GM18858 (cell line): ENCODE measurements at regions not wholly inside any gene's neighbourhood (a gene's known extent, or its start where the extent isn't known, plus 50 kb on each side); places are given as distances from the start of the nearest gene placed in this dataset.
A peak's percentile ranks its signal among the peaks of the same experiment; 100 is the strongest.
"Not testable (repeated sequence)": the region's sequence is repeated elsewhere in the genome, so short reads cannot be mapped to it uniquely, and the experiment has no call there.

Source experiments
- ATAC-seq: cut with Tn5 transposase; IDR thresholded peaks from one replicate; pipeline ENCODE4 v1.9.1; 2021; ENCODE audit not compliant: unreplicated experiment

- no peak for ATAC-seq
Measured at GRCh38 chr6:1445650-1446330, 56.4 kb downstream of the FOXF2 start.

- no peak for ATAC-seq
Measured at GRCh38 chr6:1449896-1450295, 60.5 kb downstream of the FOXF2 start.

GRCh38 chr6:1453024-1453423 is 63.6 kb downstream of the FOXF2 start:
- ATAC-seq: no peak

GRCh38 chr6:1456816-1457215 is 67.4 kb downstream of the FOXF2 start:
- not testable (repeated sequence) for ATAC-seq

GRCh38 chr6:1461207-1461606 is 71.8 kb downstream of the FOXF2 start:
- no peak for ATAC-seq

GRCh38 chr6:1461736-1462135 is 72.4 kb downstream of the FOXF2 start:
- no peak for ATAC-seq

- no peak for ATAC-seq
Measured at GRCh38 chr6:1463275-1463674, 73.9 kb downstream of the FOXF2 start.

GRCh38 chr6:1463751-1464426 is 74.5 kb downstream of the FOXF2 start:
- no peak for ATAC-seq

- no peak for ATAC-seq
Measured at GRCh38 chr6:1464781-1465370, 75.5 kb downstream of the FOXF2 start.

GRCh38 chr6:1468126-1468525 is 78.8 kb downstream of the FOXF2 start:
- ATAC-seq: no peak

GRCh38 chr6:1470040-1470439 is 80.7 kb downstream of the FOXF2 start:
- peak; percentile 46 for ATAC-seq

- ATAC-seq: no peak
Measured at GRCh38 chr6:1472643-1473042, 83.3 kb downstream of the FOXF2 start.

- ATAC-seq: no peak
Measured at GRCh38 chr6:1473166-1473565, 83.8 kb downstream of the FOXF2 start.

GRCh38 chr6:1473598-1473997 is 84.2 kb downstream of the FOXF2 start:
- ATAC-seq: no peak

- no peak for ATAC-seq
Measured at GRCh38 chr6:1474205-1474604, 84.8 kb downstream of the FOXF2 start.

GRCh38 chr6:1475174-1475573 is 85.8 kb downstream of the FOXF2 start:
- no peak for ATAC-seq

- ATAC-seq: no peak
Measured at GRCh38 chr6:1477432-1478090, 88.2 kb downstream of the FOXF2 start.

- not testable (repeated sequence) for ATAC-seq
Measured at GRCh38 chr6:1478163-1478826, 88.9 kb downstream of the FOXF2 start.

- ATAC-seq: no peak
Measured at GRCh38 chr6:1479095-1479494, 89.7 kb downstream of the FOXF2 start.

GRCh38 chr6:1479601-1480221 is 90.3 kb downstream of the FOXF2 start:
- ATAC-seq: no peak

- ATAC-seq: no peak
Measured at GRCh38 chr6:1481286-1481685, 91.9 kb downstream of the FOXF2 start.
